ENCODE measurements at regions not wholly inside any gene's neighbourhood (a gene's known extent, or its start where the extent isn't known, plus 50 kb on each side); places are given as distances from the start of the nearest gene placed in this dataset.
"Not testable (repeated sequence)": the region's sequence is repeated elsewhere in the genome, so short reads cannot be mapped to it uniquely, and the experiment has no call there.

GRCh38 chr10:10047426-10047825 lies 970.2 kb upstream of the CELF2 start:
- intact Hi-C loops (cut with DNase I) = no loop called here
- ATAC-seq (ENCODE audit: poor library complexity) = no peak

GRCh38 chr10:10053051-10053450 lies 964.6 kb upstream of the CELF2 start:
- DNase-seq (no peak), ATAC-seq (ENCODE audit: poor library complexity) (no peak)
- intact Hi-C loops (cut with DNase I) = no loop called here

More at GRCh38 chr10:10047426-10047825, 970.2 kb upstream of the CELF2 start:
- no peak for DNase-seq

GRCh38 chr10:10054466-10054865 lies 963.2 kb upstream of the CELF2 start:
- intact Hi-C loops (cut with DNase I) = no loop called here
- no peak for ATAC-seq (ENCODE audit: poor library complexity)

GRCh38 chr10:10055656-10056442 lies 961.8 kb upstream of the CELF2 start:
- DNase-seq (no peak), ATAC-seq (ENCODE audit: poor library complexity) (no peak)
- intact Hi-C loops (cut with DNase I) = no loop called here

More at GRCh38 chr10:10054466-10054865, 963.2 kb upstream of the CELF2 start:
- no peak for DNase-seq

- peak; percentile 52 for ATAC-seq (ENCODE audit: poor library complexity)
- intact Hi-C loops (cut with DNase I) = no loop called here
- no peak for DNase-seq
These were observed 960.7 kb upstream of the CELF2 start for GRCh38 chr10:10056961-10057360.

- intact Hi-C loops (cut with DNase I) = no loop called here
- no peak for ATAC-seq (ENCODE audit: poor library complexity)
- no peak for DNase-seq
These were observed 950.0 kb upstream of the CELF2 start for GRCh38 chr10:10067644-10068043.

- intact Hi-C loops (cut with DNase I); DNase-seq; ATAC-seq (ENCODE audit: poor library complexity): not testable (repeated sequence)
These were observed 942.8 kb upstream of the CELF2 start for GRCh38 chr10:10074847-10075246.

- intact Hi-C loops (cut with DNase I) = no loop called here
- ATAC-seq (ENCODE audit: poor library complexity) (no peak), DNase-seq (no peak)
These were observed 939.2 kb upstream of the CELF2 start for GRCh38 chr10:10078446-10078845.

GRCh38 chr10:10092581-10092980 lies 925.1 kb upstream of the CELF2 start:
- DNase-seq (peak; percentile 54), ATAC-seq (ENCODE audit: poor library complexity) (peak; percentile 65)
- intact Hi-C loops (cut with DNase I) = no loop called here

GRCh38 chr10:10093021-10093420 lies 924.7 kb upstream of the CELF2 start:
- ATAC-seq (ENCODE audit: poor library complexity) = no peak
- DNase-seq = no peak
- intact Hi-C loops (cut with DNase I) = no loop called here

GRCh38 chr10:10094691-10095090 lies 923.0 kb upstream of the CELF2 start:
- DNase-seq (no peak), ATAC-seq (ENCODE audit: poor library complexity) (no peak)
- intact Hi-C loops (cut with DNase I) = no loop called here

- no peak for DNase-seq
- ATAC-seq (ENCODE audit: poor library complexity) = no peak
- intact Hi-C loops (cut with DNase I) = no loop called here
These were observed 921.4 kb upstream of the CELF2 start for GRCh38 chr10:10096296-10096695.

GRCh38 chr10:10096898-10097297 lies 920.8 kb upstream of the CELF2 start:
- ATAC-seq (ENCODE audit: poor library complexity) (no peak), DNase-seq (no peak)
- intact Hi-C loops (cut with DNase I) = no loop called here

- ATAC-seq (ENCODE audit: poor library complexity) = no peak
- no peak for DNase-seq
- intact Hi-C loops (cut with DNase I) = no loop called here
These were observed 916.6 kb upstream of the CELF2 start for GRCh38 chr10:10101106-10101505.

GRCh38 chr10:10110844-10111490 lies 906.7 kb upstream of the CELF2 start:
- DNase-seq = no peak
- intact Hi-C loops (cut with DNase I) = no loop called here
- ATAC-seq (ENCODE audit: poor library complexity) = peak; percentile 39

- intact Hi-C loops (cut with DNase I) = no loop called here
- ATAC-seq (ENCODE audit: poor library complexity) = no peak
- no peak for DNase-seq
These were observed 899.5 kb upstream of the CELF2 start for GRCh38 chr10:10118131-10118530.

GRCh38 chr10:10120671-10121070 lies 897.0 kb upstream of the CELF2 start:
- DNase-seq (no peak), ATAC-seq (ENCODE audit: poor library complexity) (no peak)
- intact Hi-C loops (cut with DNase I) = no loop called here

- intact Hi-C loops (cut with DNase I) = no loop called here
- ATAC-seq (ENCODE audit: poor library complexity) (no peak), DNase-seq (no peak)
These were observed 892.0 kb upstream of the CELF2 start for GRCh38 chr10:10125676-10126075.

- ATAC-seq (ENCODE audit: poor library complexity) = no peak
- intact Hi-C loops (cut with DNase I) = no loop called here
These were observed 891.5 kb upstream of the CELF2 start for GRCh38 chr10:10126218-10126617.

GRCh38 chr10:10128387-10128786 lies 889.3 kb upstream of the CELF2 start:
- ATAC-seq (ENCODE audit: poor library complexity) (no peak), DNase-seq (no peak)
- intact Hi-C loops (cut with DNase I) = no loop called here

More at GRCh38 chr10:10126218-10126617, 891.5 kb upstream of the CELF2 start:
- no peak for DNase-seq
